Globus pallidus (tissue), 1 donor: ENCODE measurements at regions not wholly inside any gene's neighbourhood (a gene's known extent, or its start where the extent isn't known, plus 50 kb on each side); places are given as distances from the start of the nearest gene placed in this dataset.

Source experiments
- DNase-seq: peaks from one replicate; pipeline ENCODE4 v3.0.0-alpha.2; 2015; ENCODE audit warnings: low spot score

DNA sequence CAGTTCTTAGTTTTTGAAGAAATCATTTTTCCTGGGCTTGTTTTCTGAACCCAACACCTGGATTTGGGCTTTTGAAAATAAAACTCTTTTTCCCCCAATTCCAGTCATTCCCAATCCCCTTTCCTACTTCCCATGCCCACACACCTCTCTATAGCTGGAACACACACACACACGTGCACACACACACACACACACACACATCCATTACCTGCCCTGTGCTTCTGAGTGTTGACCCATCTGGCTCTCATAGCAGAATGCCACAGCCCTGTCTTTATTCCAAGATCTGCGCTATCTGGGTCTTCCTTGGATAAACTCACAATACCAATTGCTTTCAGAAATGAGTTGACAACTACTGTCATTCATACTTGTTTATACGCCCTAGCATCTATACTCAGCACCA is 54.9 kb upstream of the C4orf54 start:
- no peak for DNase-seq

DNA sequence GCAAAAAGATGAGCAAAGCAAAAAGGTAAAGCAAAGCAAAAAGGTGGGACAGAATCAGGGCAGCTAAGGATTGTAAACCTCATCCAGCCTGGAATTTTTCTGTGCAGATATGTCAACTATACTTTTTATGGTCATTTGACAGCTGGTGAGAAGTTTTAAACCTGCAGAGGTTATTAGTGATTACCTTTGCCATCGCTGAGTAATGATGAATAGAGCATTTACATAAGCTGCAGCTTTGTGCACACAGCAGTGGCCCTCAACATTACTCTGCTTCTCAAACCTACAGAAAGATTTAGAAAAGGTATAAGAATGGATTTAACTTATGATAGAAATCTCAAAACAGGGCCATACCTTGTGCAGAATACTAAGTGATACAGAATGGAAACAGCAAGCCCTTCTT is 54.5 kb upstream of the C4orf54 start:
- DNase-seq = no peak

DNA sequence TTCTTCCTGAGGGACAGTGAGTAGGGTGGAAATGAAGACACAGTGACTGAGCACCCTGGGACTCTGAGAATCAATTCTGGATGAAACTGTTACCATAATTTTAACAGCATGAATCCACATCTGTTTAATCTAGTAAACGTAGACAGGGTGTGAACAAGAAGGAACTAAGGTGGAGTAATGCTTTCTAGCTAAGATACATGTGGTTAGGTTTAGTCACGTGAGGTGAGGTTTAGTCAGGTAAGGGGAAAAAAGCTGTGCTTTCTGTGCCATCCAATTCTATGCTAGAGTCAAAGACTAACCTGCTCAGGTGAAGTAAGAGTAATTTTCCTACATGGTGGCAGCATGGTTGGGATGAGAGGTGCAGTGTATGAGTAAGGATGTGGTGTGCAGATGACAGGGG is 54.0 kb upstream of the C4orf54 start:
- DNase-seq = no peak

DNA sequence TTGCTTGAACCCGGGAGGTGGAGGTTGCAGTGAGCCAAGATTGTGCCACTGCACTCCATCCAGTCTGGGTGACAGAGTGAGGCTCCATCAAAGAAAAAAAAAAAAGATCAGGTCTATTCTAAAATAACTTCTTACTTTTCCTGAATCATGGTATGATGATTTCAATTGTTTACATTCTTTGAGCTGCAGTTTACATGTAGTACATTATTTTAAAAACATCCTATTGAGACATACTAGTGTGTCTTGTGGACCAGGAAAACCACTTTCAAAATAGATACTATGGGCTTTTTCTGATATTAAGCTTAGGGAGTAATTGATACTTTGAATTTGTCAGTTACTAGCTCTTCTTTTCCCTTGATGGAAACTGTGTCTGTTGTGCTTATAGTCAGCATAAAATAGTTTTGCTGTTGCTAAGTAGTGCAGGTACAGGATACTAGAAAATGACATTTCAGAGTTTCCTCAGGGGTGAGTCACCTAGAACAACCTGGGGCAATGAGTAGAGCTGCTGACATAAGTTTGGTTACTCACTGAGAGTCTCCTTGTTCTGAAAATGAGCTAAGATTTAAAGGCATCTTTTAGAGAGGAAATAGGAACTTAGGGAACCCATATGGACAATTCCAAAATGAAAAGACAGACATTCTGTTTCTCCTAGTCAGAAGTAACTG is 53.2 kb upstream of the C4orf54 start:
- no peak for DNase-seq

DNA sequence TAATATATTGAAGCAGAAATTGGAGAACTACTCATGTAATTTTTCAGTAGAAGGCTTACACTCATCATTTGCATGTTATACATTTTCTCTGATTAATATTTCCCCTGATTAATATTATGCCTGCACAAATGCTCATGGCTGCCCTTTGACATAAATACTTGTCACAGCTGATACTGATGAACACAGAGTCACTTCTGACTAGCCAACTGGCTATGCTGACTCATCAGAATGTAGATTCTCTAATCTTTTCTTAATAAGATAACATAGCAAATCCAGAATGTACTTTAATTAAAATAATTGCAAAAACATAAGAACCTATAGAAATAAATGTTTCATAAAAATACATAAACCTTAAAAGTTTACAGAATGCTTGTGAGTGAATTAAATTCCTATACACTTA is 52.4 kb upstream of the C4orf54 start:
- no peak for DNase-seq

DNA sequence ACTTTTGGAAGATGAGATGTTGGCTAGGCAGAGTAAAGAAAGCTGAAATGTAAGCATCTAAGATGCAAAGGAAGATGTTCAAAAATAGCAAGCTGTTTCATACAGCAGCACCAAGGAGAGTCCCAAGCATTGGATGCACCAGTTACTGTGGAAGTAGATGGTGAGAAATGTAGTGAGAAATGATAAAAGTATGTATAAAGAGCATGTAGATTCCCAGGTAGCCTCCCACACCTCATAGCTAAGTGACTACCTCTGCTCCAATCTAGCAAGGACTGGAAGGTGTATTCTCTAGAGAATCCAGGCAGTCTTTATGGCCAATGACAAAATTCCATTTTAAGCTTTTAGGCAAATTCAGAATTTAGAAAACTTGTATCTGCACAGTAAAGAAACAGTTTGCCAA is 50.9 kb upstream of the C4orf54 start:
- no peak for DNase-seq
